Neural progenitor cell (in vitro differentiated cells): ENCODE measurements at regions not wholly inside any gene's neighbourhood (a gene's known extent, or its start where the extent isn't known, plus 50 kb on each side); places are given as distances from the start of the nearest gene placed in this dataset.

Experiments
- CTCF ChIP-seq: fragments of 200-600 bp; sonication (generic); IDR thresholded peaks from 2 replicates; pipeline ENCODE4 v1.5.1; 2017; ENCODE audit warnings: antibody characterized with exemption, mild to moderate bottlenecking
- EZH2 ChIP-seq: fragments of 200-600 bp; sonication (generic); IDR thresholded peaks from 2 replicates; pipeline ENCODE4 v1.6.1; 2017; ENCODE audit warnings: antibody characterized with exemption, mild to moderate bottlenecking, moderate library complexity

- TF ChIP-seq CTCF, result no peak
- no peak for TF ChIP-seq EZH2
These were observed 684.3 kb downstream of the TMEM121 start for GRCh38 chr14:106210650-106211049.
